Fibroblast of skin of abdomen (primary cell): ENCODE measurements at regions not wholly inside any gene's neighbourhood (a gene's known extent, or its start where the extent isn't known, plus 50 kb on each side); places are given as distances from the start of the nearest gene placed in this dataset.

Source experiments
- DNase-seq: peaks from one replicate; pipeline ENCODE4 v3.0.0-alpha.2; 2013

GRCh38 chr10:44685220-44685619 lies 225.9 kb upstream of the TMEM72 start:
- DNase-seq, result no peak

GRCh38 chr10:44685747-44686146 lies 225.4 kb upstream of the TMEM72 start:
- no peak for DNase-seq

GRCh38 chr10:44689368-44689767 lies 221.8 kb upstream of the TMEM72 start:
- DNase-seq, result peak; percentile 23

- peak; percentile 94 for DNase-seq
Measured at GRCh38 chr10:44696496-44696895, 214.6 kb upstream of the TMEM72 start.

- no peak for DNase-seq
Measured at GRCh38 chr10:44697116-44697515, 214.0 kb upstream of the TMEM72 start.

GRCh38 chr10:44702531-44702930 lies 208.6 kb upstream of the TMEM72 start:
- no peak for DNase-seq

- peak; percentile 71 for DNase-seq
Measured at GRCh38 chr10:44703241-44704155, 207.6 kb upstream of the TMEM72 start.

GRCh38 chr10:44704616-44705015 lies 206.5 kb upstream of the TMEM72 start:
- DNase-seq, result no peak

- DNase-seq, result peak; percentile 97
Measured at GRCh38 chr10:44706745-44707144, 204.4 kb upstream of the TMEM72 start.

- no peak for DNase-seq
Measured at GRCh38 chr10:44713307-44713706, 197.8 kb upstream of the TMEM72 start.

- no peak for DNase-seq
Measured at GRCh38 chr10:44714451-44714850, 196.7 kb upstream of the TMEM72 start.

GRCh38 chr10:44715136-44715535 lies 196.0 kb upstream of the TMEM72 start:
- DNase-seq, result peak; percentile 93

- no peak for DNase-seq
Measured at GRCh38 chr10:44716470-44717015, 194.6 kb upstream of the TMEM72 start.

- DNase-seq, result no peak
Measured at GRCh38 chr10:44723082-44723481, 188.1 kb upstream of the TMEM72 start.

GRCh38 chr10:44723619-44724325 lies 187.4 kb upstream of the TMEM72 start:
- DNase-seq, result peak; percentile 74

- DNase-seq, result peak; percentile 74
Measured at GRCh38 chr10:44724415-44725174, 186.5 kb upstream of the TMEM72 start.

- peak; percentile 40 for DNase-seq
Measured at GRCh38 chr10:44725404-44725803, 185.7 kb upstream of the TMEM72 start.

GRCh38 chr10:44731283-44731682 lies 179.9 kb upstream of the TMEM72 start:
- no peak for DNase-seq

GRCh38 chr10:44733501-44734488 lies 177.3 kb upstream of the TMEM72 start:
- no peak for DNase-seq

GRCh38 chr10:44742248-44742647 lies 168.9 kb upstream of the TMEM72 start:
- DNase-seq, result no peak

GRCh38 chr10:44743535-44743934 lies 167.6 kb upstream of the TMEM72 start:
- no peak for DNase-seq
